WTC11 (cell line): ENCODE measurements at regions not wholly inside any gene's neighbourhood (a gene's known extent, or its start where the extent isn't known, plus 50 kb on each side); places are given as distances from the start of the nearest gene placed in this dataset.

Experiments
- ATAC-seq: fragments of 200-7000 bp; cut with Tn5 transposase; 2 replicates; pipeline ENCODE4 v1.10.0; 2021; ENCODE audit warnings: mild to moderate bottlenecking, moderate library complexity
- CTCF ChIA-PET: fragments of 300-600 bp; sonication (Branson Sonifier 250); formaldehyde crosslinking; loops from one replicate; lab custom pipeline; 2021; ENCODE audit warnings: antibody characterized with exemption; lab: Charles Lee
- POLR2A ChIA-PET: fragments of 350-600 bp; sonication (Branson Sonifier 250); formaldehyde crosslinking; loops from one replicate; lab custom pipeline; 2021; ENCODE audit warnings: antibody characterized with exemption; lab: Charles Lee
- DNase-seq: peaks from one replicate; pipeline ENCODE4 v3.0.0; 2021; ENCODE audit warnings: low spot score
- H3K27ac Mint-ChIP-seq: 2 replicates; pipeline ENCODE4 v1.8.0; 2021; ENCODE audit warnings: mixed read lengths
- H3K27me3 Mint-ChIP-seq: 2 replicates; pipeline ENCODE4 v1.8.0; 2021; ENCODE audit warnings: low read depth, mild to moderate bottlenecking, moderate library complexity, mixed read lengths
- H3K36me3 Mint-ChIP-seq: 2 replicates; pipeline ENCODE4 v1.8.0; 2021; ENCODE audit warnings: mixed read lengths
- H3K4me1 Mint-ChIP-seq: 2 replicates; pipeline ENCODE4 v1.8.0; 2022; ENCODE audit warnings: mixed read lengths
- H3K4me3 Mint-ChIP-seq: 2 replicates; pipeline ENCODE4 v1.8.0; 2021; ENCODE audit warnings: mild to moderate bottlenecking, moderate library complexity, mixed read lengths
- H3K9me3 Mint-ChIP-seq: 2 replicates; pipeline ENCODE4 v1.8.0; 2021; ENCODE audit warnings: mixed read lengths
- CBFB ChIP-seq: sonication (generic); formaldehyde crosslinking; IDR thresholded peaks from 2 replicates; pipeline ENCODE4 v1.8.1; 2022; ENCODE audit warnings: mild to moderate bottlenecking, low read depth, missing genetic modification reagents
- ERG ChIP-seq: fragments of 250-450 bp; sonication (Bioruptor Pico); IDR thresholded peaks from 2 replicates; pipeline ENCODE4 v1.8.0; 2021; ENCODE audit warnings: mild to moderate bottlenecking
- ETV6 ChIP-seq: sonication (generic); formaldehyde crosslinking; IDR thresholded peaks from 2 replicates; pipeline ENCODE4 v1.8.1; 2022; ENCODE audit warnings: mild to moderate bottlenecking, missing genetic modification reagents
- FOXJ3 ChIP-seq: sonication (generic); formaldehyde crosslinking; IDR thresholded peaks from 2 replicates; pipeline ENCODE4 v1.9.0; 2021; ENCODE audit warnings: missing genetic modification reagents, mild to moderate bottlenecking, borderline replicate concordance
- FOXP4 ChIP-seq: sonication (generic); formaldehyde crosslinking; IDR thresholded peaks from 2 replicates; pipeline ENCODE4 v1.8.0; 2022; ENCODE audit warnings: mild to moderate bottlenecking, missing genetic modification reagents
- HMGA2 ChIP-seq: fragments of 250-450 bp; sonication (Bioruptor Pico); IDR thresholded peaks from 2 replicates; pipeline ENCODE4 v1.4.0; 2021; ENCODE audit warnings: mild to moderate bottlenecking, moderate library complexity
- JUN ChIP-seq: sonication (generic); formaldehyde crosslinking; IDR thresholded peaks from 2 replicates; pipeline ENCODE4 v1.8.0; 2023; ENCODE audit warnings: mild to moderate bottlenecking, missing genetic modification reagents
- KAT7 ChIP-seq: sonication (generic); formaldehyde crosslinking; IDR thresholded peaks from 2 replicates; pipeline ENCODE4 v1.8.1; 2023; ENCODE audit warnings: missing genetic modification reagents, mild to moderate bottlenecking, borderline replicate concordance
- MYBL2 ChIP-seq: sonication (generic); formaldehyde crosslinking; IDR thresholded peaks from 2 replicates; pipeline ENCODE4 v1.8.1; 2023; ENCODE audit warnings: mild to moderate bottlenecking, moderate library complexity, missing genetic modification reagents
- NFATC4 ChIP-seq: fragments of 250-450 bp; sonication (Bioruptor Pico); IDR thresholded peaks from 2 replicates; pipeline ENCODE4 v1.9.0; 2021; ENCODE audit warnings: mild to moderate bottlenecking
- NR2C2 ChIP-seq: sonication (generic); formaldehyde crosslinking; IDR thresholded peaks from 2 replicates; pipeline ENCODE4 v1.8.0; 2022; ENCODE audit warnings: mild to moderate bottlenecking, missing genetic modification reagents
- NR3C1 ChIP-seq: sonication (generic); formaldehyde crosslinking; conservative IDR thresholded peaks from 2 replicates; pipeline ENCODE4 v1.8.1; 2023; ENCODE audit warnings: low read depth, mild to moderate bottlenecking, missing genetic modification reagents
- SMAD3 ChIP-seq: sonication (generic); formaldehyde crosslinking; IDR thresholded peaks from 2 replicates; pipeline ENCODE4 v1.8.0; 2022; ENCODE audit warnings: missing genetic modification reagents, mild to moderate bottlenecking, borderline replicate concordance
- STAT6 ChIP-seq: sonication (generic); formaldehyde crosslinking; conservative IDR thresholded peaks from 2 replicates; pipeline ENCODE4 v1.8.1; 2023; ENCODE audit warnings: mild to moderate bottlenecking, low read depth, missing genetic modification reagents, moderate library complexity
- ZNF396 ChIP-seq: fragments of 250-450 bp; sonication (Bioruptor Pico); IDR thresholded peaks from 2 replicates; pipeline ENCODE4 v1.8.0; 2021; ENCODE audit warnings: mild to moderate bottlenecking, moderate library complexity, borderline replicate concordance
- TF ChIP-seq, protein P1 (sequence below): sonication (generic); formaldehyde crosslinking; IDR thresholded peaks from 2 replicates; pipeline ENCODE4 v1.8.1; 2023; ENCODE audit warnings: mild to moderate bottlenecking, moderate library complexity, missing genetic modification reagents

- TF ChIP-seq STAT6 (no peak), FOXP4 (CRISPR knock-in tag) (no peak), KAT7 (CRISPR knock-in tag) (no peak), MYBL2 (CRISPR knock-in tag) (no peak), FOXJ3 (no peak), ERG (CRISPR knock-in tag) (no peak)
Measured at GRCh38 chr5:116378007-116378776, 196.4 kb downstream of the SEMA6A start (continued).

- ChIA-PET POLR2A (no interaction called here), CTCF (interaction anchor here (1.8 kb wide), 1 partner anchor 11 kb away, joined by 4 read pairs; no protein-coding TSS in a partner anchor)
- H3K27ac Mint-ChIP-seq, result no peak overlapping the region
- H3K4me3 Mint-ChIP-seq, result no peak overlapping the region
- TF ChIP-seq, protein P1, sequence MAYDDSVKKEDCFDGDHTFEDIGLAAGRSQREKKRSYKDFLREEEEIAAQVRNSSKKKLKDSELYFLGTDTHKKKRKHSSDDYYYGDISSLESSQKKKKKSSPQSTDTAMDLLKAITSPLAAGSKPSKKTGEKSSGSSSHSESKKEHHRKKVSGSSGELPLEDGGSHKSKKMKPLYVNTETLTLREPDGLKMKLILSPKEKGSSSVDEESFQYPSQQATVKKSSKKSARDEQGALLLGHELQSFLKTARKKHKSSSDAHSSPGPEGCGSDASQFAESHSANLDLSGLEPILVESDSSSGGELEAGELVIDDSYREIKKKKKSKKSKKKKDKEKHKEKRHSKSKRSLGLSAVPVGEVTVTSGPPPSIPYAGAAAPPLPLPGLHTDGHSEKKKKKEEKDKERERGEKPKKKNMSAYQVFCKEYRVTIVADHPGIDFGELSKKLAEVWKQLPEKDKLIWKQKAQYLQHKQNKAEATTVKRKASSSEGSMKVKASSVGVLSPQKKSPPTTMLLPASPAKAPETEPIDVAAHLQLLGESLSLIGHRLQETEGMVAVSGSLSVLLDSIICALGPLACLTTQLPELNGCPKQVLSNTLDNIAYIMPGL (CRISPR knock-in tag), result no peak
- TF ChIP-seq ZNF396 (CRISPR knock-in tag) (no peak), HMGA2 (CRISPR knock-in tag) (no peak), NFATC4 (CRISPR knock-in tag) (no peak), ETV6 (CRISPR knock-in tag) (no peak), SMAD3 (CRISPR knock-in tag) (no peak), CBFB (no peak), NR3C1 (CRISPR knock-in tag) (no peak), NR2C2 (CRISPR knock-in tag) (no peak), JUN (CRISPR knock-in tag) (no peak)
- peaks cover 24% of the 10 kb centered on the region for H3K4me1 Mint-ChIP-seq
- H3K9me3 Mint-ChIP-seq, result peaks cover 8% of the 10 kb centered on the region
- ATAC-seq (no peak), DNase-seq (no peak)
- no peaks in the 10 kb centered on the region for H3K27me3 Mint-ChIP-seq
- peaks cover 3% of the 10 kb centered on the region for H3K36me3 Mint-ChIP-seq
Measured at GRCh38 chr5:116377276-116378006, 197.2 kb downstream of the SEMA6A start.
